DOHH2 (cell line): ENCODE measurements at regions not wholly inside any gene's neighbourhood (a gene's known extent, or its start where the extent isn't known, plus 50 kb on each side); places are given as distances from the start of the nearest gene placed in this dataset.

ENCODE experiments used
- H3F3A ChIP-seq: fragments of 200-600 bp; sonication (generic), shearing (Covaris generic); 2 replicates; pipeline ENCODE4 v1.6.0; 2016; ENCODE audit warnings: antibody characterized with exemption, mild to moderate bottlenecking; ENCODE audit not compliant: control insufficient read depth, insufficient read depth
- H3K27ac ChIP-seq: fragments of 200-600 bp; sonication (generic); 2 replicates; pipeline ENCODE4 v1.5.1; 2014; ENCODE audit warnings: low read depth, mild to moderate bottlenecking, low read length, moderate library complexity
- H3K27me3 ChIP-seq: fragments of 200-600 bp; sonication (generic); 2 replicates; pipeline ENCODE4 v1.6.1; 2014; ENCODE audit warnings: mild to moderate bottlenecking, low read length, mixed read lengths; ENCODE audit not compliant: control insufficient read depth
- H3K36me3 ChIP-seq: fragments of 200-600 bp; sonication (generic); 2 replicates; pipeline ENCODE4 v1.6.1; 2014; ENCODE audit warnings: mild to moderate bottlenecking, low read length, moderate library complexity, mixed read lengths; ENCODE audit not compliant: control insufficient read depth
- H3K4me1 ChIP-seq: fragments of 200-600 bp; sonication (generic); 2 replicates; pipeline ENCODE4 v1.6.1; 2014; ENCODE audit warnings: mild to moderate bottlenecking, low read length, mixed read lengths; ENCODE audit not compliant: control insufficient read depth
- H3K4me2 ChIP-seq: fragments of 200-600 bp; sonication (generic); 2 replicates; pipeline ENCODE4 v1.6.0; 2014; ENCODE audit warnings: mild to moderate bottlenecking, low read length, moderate library complexity
- H3K4me3 ChIP-seq: fragments of 200-600 bp; sonication (generic); 2 replicates; pipeline ENCODE4 v1.5.1; 2014; ENCODE audit warnings: mild to moderate bottlenecking, low read length, mixed read lengths
- H3K79me2 ChIP-seq: fragments of 200-600 bp; sonication (generic); 2 replicates; pipeline ENCODE4 v1.6.1; 2014; ENCODE audit warnings: mild to moderate bottlenecking, low read length, mixed read lengths; ENCODE audit not compliant: control insufficient read depth
- H3K9me2 ChIP-seq: fragments of 200-600 bp; sonication (generic); replicated peaks from 2 replicates; pipeline ENCODE4 v1.6.1; 2014; ENCODE audit warnings: mild to moderate bottlenecking, low read length, mixed read lengths; ENCODE audit not compliant: control insufficient read depth
- H3K9me3 ChIP-seq: fragments of 200-600 bp; sonication (generic); 2 replicates; pipeline ENCODE4 v1.6.1; 2014; ENCODE audit warnings: antibody characterized with exemption, low read length, mixed read lengths; ENCODE audit not compliant: control insufficient read depth, insufficient read depth
- H4K20me1 ChIP-seq: fragments of 200-600 bp; sonication (generic); 2 replicates; pipeline ENCODE4 v1.6.0; 2014; ENCODE audit warnings: low read depth, mild to moderate bottlenecking, antibody characterized with exemption, low read length, moderate library complexity; ENCODE audit not compliant: control insufficient read depth, insufficient read depth
- EZH2phosphoT487 ChIP-seq: fragments of 200-600 bp; sonication (generic); IDR thresholded peaks from 2 replicates; pipeline ENCODE4 v1.6.1; 2017; ENCODE audit warnings: borderline replicate concordance, mild to moderate bottlenecking, antibody characterized with exemption, low read length, moderate library complexity, mixed read lengths
- TF ChIP-seq, protein P1 (sequence below): fragments of 200-600 bp; sonication (generic); IDR thresholded peaks from one replicate; pipeline ENCODE4 v1.5.1; 2014; ENCODE audit warnings: antibody characterized with exemption, mild to moderate bottlenecking, low read depth, low read length; ENCODE audit not compliant: poor library complexity, severe bottlenecking

DNA sequence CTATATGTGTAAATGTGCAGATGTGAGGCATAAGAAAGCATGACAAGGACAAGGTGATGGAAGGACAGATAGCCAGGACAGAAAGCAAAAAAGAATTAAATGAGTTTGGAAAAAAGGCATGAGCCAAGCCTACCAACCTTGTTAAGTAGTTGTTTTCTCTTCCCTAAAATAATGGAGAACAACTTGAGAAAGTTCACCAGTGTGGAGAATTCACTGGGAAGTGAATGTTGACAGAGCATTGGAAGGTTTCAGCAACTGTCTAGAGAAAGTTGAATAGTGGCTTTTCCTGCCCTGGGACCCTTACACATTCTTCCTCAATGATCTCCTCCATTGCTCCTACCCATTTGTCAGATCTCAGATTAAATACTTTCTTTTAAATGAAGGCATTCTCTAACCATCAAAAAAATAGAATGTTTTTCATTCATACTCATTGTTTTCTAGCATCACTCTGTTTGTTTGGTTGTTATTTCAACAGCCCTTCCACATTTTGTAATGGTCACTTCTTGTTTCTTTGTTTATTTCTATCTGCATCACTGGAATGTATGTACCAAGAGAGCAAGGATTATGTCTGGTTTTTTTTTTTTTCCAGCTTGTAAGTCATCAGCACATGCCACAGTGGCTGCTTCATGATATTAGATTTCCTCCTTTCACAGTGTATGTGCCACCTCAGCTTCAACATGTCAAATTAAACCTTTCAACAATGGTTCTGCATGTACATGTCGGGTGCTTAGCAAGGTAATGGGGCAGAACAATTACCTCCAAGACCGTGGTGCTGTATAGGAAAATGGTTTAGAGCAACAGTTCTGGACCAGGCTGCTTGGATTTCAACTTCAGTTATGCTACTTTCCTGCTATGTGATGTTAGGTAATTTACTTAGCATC lies 586.0 kb upstream of the VRK2 start:
- H3K4me2 ChIP-seq = no peak overlapping the region
- no peak overlapping the region for H3K4me3 ChIP-seq
- TF ChIP-seq, protein P1, sequence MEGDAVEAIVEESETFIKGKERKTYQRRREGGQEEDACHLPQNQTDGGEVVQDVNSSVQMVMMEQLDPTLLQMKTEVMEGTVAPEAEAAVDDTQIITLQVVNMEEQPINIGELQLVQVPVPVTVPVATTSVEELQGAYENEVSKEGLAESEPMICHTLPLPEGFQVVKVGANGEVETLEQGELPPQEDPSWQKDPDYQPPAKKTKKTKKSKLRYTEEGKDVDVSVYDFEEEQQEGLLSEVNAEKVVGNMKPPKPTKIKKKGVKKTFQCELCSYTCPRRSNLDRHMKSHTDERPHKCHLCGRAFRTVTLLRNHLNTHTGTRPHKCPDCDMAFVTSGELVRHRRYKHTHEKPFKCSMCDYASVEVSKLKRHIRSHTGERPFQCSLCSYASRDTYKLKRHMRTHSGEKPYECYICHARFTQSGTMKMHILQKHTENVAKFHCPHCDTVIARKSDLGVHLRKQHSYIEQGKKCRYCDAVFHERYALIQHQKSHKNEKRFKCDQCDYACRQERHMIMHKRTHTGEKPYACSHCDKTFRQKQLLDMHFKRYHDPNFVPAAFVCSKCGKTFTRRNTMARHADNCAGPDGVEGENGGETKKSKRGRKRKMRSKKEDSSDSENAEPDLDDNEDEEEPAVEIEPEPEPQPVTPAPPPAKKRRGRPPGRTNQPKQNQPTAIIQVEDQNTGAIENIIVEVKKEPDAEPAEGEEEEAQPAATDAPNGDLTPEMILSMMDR = no peak
- no peak for TF ChIP-seq EZH2phosphoT487
- H3K9me2 ChIP-seq = no peaks in the 10 kb centered on the region; the same call in 1 of the 2 replicates
- no peaks in the 10 kb centered on the region for H4K20me1 ChIP-seq
- H3K79me2 ChIP-seq = no peaks in the 10 kb centered on the region
- no peak overlapping the region for H3K27ac ChIP-seq
- H3K36me3 ChIP-seq = no peaks in the 10 kb centered on the region
- H3K4me1 ChIP-seq = no peaks in the 10 kb centered on the region
- H3F3A ChIP-seq = no peaks in the 10 kb centered on the region
- H3K9me3 ChIP-seq = no peaks in the 10 kb centered on the region
- H3K27me3 ChIP-seq = no peaks in the 10 kb centered on the region

GRCh38 chr2:57461624-57462023 lies 585.0 kb upstream of the VRK2 start:
- TF ChIP-seq, protein P1 = no peak
- TF ChIP-seq EZH2phosphoT487 = no peak
- Histone ChIP-seq H3F3A (no peaks in the 10 kb centered on the region), H3K4me2 (no peak overlapping the region), H3K27ac (no peak overlapping the region), H3K27me3 (no peaks in the 10 kb centered on the region), H3K4me3 (no peak overlapping the region), H3K9me2 (no peaks in the 10 kb centered on the region; the same call in 1 of the 2 replicates), H4K20me1 (no peaks in the 10 kb centered on the region), H3K36me3 (no peaks in the 10 kb centered on the region), H3K9me3 (no peaks in the 10 kb centered on the region), H3K4me1 (no peaks in the 10 kb centered on the region), H3K79me2 (no peaks in the 10 kb centered on the region)

- Histone ChIP-seq H3K4me3 (no peak overlapping the region), H3K27me3 (no peaks in the 10 kb centered on the region), H3K9me3 (no peaks in the 10 kb centered on the region), H3K79me2 (no peaks in the 10 kb centered on the region), H3F3A (no peaks in the 10 kb centered on the region), H3K9me2 (no peaks in the 10 kb centered on the region), H3K27ac (no peak overlapping the region), H3K4me2 (no peak overlapping the region), H3K36me3 (no peaks in the 10 kb centered on the region), H3K4me1 (no peaks in the 10 kb centered on the region), H4K20me1 (no peaks in the 10 kb centered on the region)
- TF ChIP-seq EZH2phosphoT487 = no peak
Measured at GRCh38 chr2:57465067-57465466, 581.5 kb upstream of the VRK2 start.

- no peaks in the 10 kb centered on the region for H3F3A ChIP-seq
- no peaks in the 10 kb centered on the region for H3K9me3 ChIP-seq
- no peaks in the 10 kb centered on the region for H3K9me2 ChIP-seq
- no peaks in the 10 kb centered on the region for H3K27me3 ChIP-seq
- H3K4me1 ChIP-seq = no peaks in the 10 kb centered on the region
- H3K4me2 ChIP-seq = no peak overlapping the region
- no peaks in the 10 kb centered on the region for H4K20me1 ChIP-seq
- H3K36me3 ChIP-seq = no peaks in the 10 kb centered on the region
- TF ChIP-seq EZH2phosphoT487 = no peak
- TF ChIP-seq, protein P1 = no peak
- no peak overlapping the region for H3K4me3 ChIP-seq
- no peaks in the 10 kb centered on the region for H3K79me2 ChIP-seq
- no peak overlapping the region for H3K27ac ChIP-seq
Measured at GRCh38 chr2:57465967-57466366, 580.6 kb upstream of the VRK2 start.
